Mesodermal cell (in vitro differentiated cells): ENCODE measurements at regions not wholly inside any gene's neighbourhood (a gene's known extent, or its start where the extent isn't known, plus 50 kb on each side); places are given as distances from the start of the nearest gene placed in this dataset.

Experiments
- H3K27ac ChIP-seq: 2 replicates; pipeline ENCODE4 v1.7.0; 2013; ENCODE audit warnings: mild to moderate bottlenecking, low read depth, low read length, moderate library complexity; ENCODE audit not compliant: severe bottlenecking
- H3K36me3 ChIP-seq: 2 replicates; pipeline ENCODE4 v1.7.1; 2013; ENCODE audit warnings: mild to moderate bottlenecking, low read length, moderate library complexity; ENCODE audit not compliant: control insufficient read depth, insufficient read depth
- H3K4me1 ChIP-seq: one replicate; pipeline ENCODE4 v1.7.1; 2013; ENCODE audit warnings: mild to moderate bottlenecking, low read length; ENCODE audit not compliant: insufficient read depth, control insufficient read depth, poor library complexity, severe bottlenecking
- H3K4me3 ChIP-seq: 2 replicates; pipeline ENCODE4 v1.7.0; 2013; ENCODE audit warnings: low read length, control low read depth, mild to moderate bottlenecking; ENCODE audit not compliant: insufficient read depth, poor library complexity, severe bottlenecking; ENCODE audit errors: extremely low read depth
- H3K9me3 ChIP-seq: 2 replicates; pipeline ENCODE4 v1.7.1; 2013; ENCODE audit warnings: mild to moderate bottlenecking, low read length, moderate library complexity; ENCODE audit not compliant: control insufficient read depth
- WGBS, 2 experiments: methylation state at CpG; one replicate each; pipeline ENCODE4 v1.1.5; 2013; ENCODE audit warnings: missing lambda C conversion rate in 2 of 2; ENCODE audit not compliant: insufficient coverage in 2 of 2; 5-methylcytosine and 5-hydroxymethylcytosine counted together

DNA sequence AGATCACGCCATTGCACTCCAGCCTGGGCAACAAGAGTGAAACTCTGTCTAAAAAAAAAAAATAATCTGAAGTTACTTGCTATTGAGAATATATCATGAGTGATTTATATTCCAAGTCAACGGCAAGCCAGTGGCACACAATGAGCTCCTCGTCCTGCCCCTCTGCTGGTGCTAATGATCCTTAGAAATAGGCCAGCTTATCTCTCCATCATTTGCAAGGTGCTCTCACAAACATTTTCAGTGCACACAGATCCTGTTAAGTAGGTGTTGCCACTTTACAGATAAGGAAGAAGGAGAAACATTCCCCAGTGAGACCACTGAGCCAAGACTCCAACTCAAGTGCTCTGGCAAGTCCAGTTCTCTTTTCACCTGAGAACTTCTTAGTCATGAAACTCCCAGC is 91.3 kb upstream of the GPR45 start:
- no peaks in the 10 kb centered on the region for H3K36me3 ChIP-seq
- no peak overlapping the region for H3K27ac ChIP-seq
- no peaks in the 10 kb centered on the region for H3K4me1 ChIP-seq
- 90% methylated on average over 2 of the region's 3 CpGs; no CpG with 5 or more reads in 1 of the 2 experiments for WGBS, 2 experiments
- H3K9me3 ChIP-seq: no peaks in the 10 kb centered on the region
- no peak overlapping the region for H3K4me3 ChIP-seq

DNA sequence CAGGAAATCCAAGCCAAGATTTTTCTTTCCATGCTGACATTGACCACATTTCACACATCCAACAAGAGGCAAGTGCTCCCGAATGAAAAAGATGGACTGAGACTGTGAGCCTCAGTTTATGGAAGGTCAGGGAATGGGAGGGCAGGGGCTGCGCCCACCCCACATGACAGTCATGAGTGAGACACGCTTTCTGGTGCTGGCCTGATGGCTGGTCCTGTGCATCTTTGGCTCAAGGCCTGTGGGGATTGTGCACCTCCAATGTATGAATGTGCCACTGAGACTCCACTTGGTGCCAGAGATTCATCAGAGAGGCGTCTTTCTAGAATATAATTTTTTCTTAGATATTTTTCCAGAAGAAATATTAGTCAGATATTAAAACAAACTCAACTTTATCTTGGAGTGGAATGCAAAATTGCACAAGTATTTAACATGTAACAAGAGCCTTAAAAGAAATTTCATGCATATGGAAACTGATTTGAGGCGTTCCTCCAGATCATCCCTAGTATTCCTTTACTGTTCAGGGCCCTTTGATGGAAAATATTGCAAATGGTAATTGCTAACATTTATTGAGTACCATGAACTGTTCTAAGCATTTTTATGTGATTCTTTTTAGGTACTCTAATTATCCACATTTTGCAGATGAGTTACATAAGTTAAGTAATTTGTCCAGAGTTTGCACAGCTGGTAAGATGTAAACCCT is 87.3 kb upstream of the GPR45 start:
- Histone ChIP-seq H3K4me3 (no peak overlapping the region), H3K9me3 (no peaks in the 10 kb centered on the region), H3K4me1 (no peaks in the 10 kb centered on the region), H3K36me3 (no peaks in the 10 kb centered on the region), H3K27ac (no peak overlapping the region)
- 56 to 90% methylated on average over 2 to 3 of the region's 5 CpGs for WGBS, 2 experiments

DNA sequence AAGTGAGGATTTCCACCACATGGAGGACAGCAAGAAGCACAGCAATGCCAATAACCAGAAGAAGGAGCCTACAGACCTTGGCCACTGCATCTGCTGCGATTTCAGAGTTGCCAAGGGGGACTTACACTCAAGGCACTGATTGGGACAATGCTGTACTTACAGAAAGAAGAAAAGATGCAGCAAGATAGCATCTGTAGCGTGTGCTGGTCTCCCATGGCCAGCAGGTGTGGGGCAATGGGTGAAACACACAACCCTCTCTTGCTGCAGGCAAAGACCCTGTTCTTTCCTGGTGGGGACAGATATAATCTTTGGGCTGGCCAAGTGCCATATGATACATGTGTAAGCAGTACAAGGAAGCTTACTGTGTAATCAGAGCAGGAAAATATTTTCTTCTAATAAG is 85.4 kb upstream of the GPR45 start:
- no peaks in the 10 kb centered on the region for H3K9me3 ChIP-seq
- H3K4me3 ChIP-seq: no peak overlapping the region
- 65 to 74% methylated on average over 2 of the region's 2 CpGs for WGBS, 2 experiments
- no peak overlapping the region for H3K27ac ChIP-seq
- no peaks in the 10 kb centered on the region for H3K36me3 ChIP-seq
- H3K4me1 ChIP-seq: no peaks in the 10 kb centered on the region

- H3K9me3 ChIP-seq: no peaks in the 10 kb centered on the region
- no peak overlapping the region for H3K27ac ChIP-seq
- no peak overlapping the region for H3K4me3 ChIP-seq
- H3K36me3 ChIP-seq: no peaks in the 10 kb centered on the region
- no peaks in the 10 kb centered on the region for H3K4me1 ChIP-seq
Measured at GRCh38 chr2:105158002-105158401, 83.5 kb upstream of the GPR45 start.

DNA sequence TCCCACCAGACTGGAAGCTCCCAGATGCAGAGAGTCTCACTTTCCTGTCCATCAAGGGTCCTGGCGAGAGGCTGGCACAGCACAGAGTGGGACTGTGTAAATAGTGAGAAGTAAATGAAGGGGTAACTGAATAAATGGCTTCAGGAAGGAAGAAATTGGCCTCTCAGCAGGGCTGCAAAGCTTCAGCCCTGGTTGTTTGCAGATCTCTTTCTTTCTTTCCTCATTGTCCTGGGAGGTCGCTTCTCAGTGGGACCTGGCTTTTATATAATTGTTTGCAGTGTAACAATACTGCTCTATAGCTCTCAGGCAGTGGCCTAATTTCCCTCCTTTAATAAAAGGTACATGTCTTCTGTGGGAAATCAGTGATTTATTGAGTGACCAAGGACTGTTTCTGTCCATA is 74.9 kb upstream of the GPR45 start:
- no peak overlapping the region for H3K27ac ChIP-seq

GRCh38 chr2:105168543-105168942 is 73.0 kb upstream of the GPR45 start:
- WGBS, 2 experiments: 78 to 82% methylated on average over 4 to 5 of the region's 5 CpGs
- H3K27ac ChIP-seq: no peak overlapping the region
- H3K36me3 ChIP-seq: no peaks in the 10 kb centered on the region
- no peaks in the 10 kb centered on the region for H3K4me1 ChIP-seq
- peaks cover 4% of the 10 kb centered on the region for H3K9me3 ChIP-seq
- no peak overlapping the region for H3K4me3 ChIP-seq

More for the DNA sequence above, 74.9 kb upstream of the GPR45 start:
- Histone ChIP-seq H3K9me3 (no peaks in the 10 kb centered on the region), H3K36me3 (no peaks in the 10 kb centered on the region), H3K4me1 (no peaks in the 10 kb centered on the region), H3K4me3 (no peak overlapping the region)
- 25% methylated on average over 1 of the region's 2 CpGs; no CpG with 5 or more reads in 1 of the 2 experiments for WGBS, 2 experiments

- no peak overlapping the region for H3K4me3 ChIP-seq
- WGBS, 2 experiments: 71 to 100% methylated on average over 1 of the region's 4 CpGs
- no peak overlapping the region for H3K27ac ChIP-seq
- no peaks in the 10 kb centered on the region for H3K36me3 ChIP-seq
- peaks cover 4% of the 10 kb centered on the region for H3K9me3 ChIP-seq
- H3K4me1 ChIP-seq: peaks cover 5% of the 10 kb centered on the region
Measured at GRCh38 chr2:105175231-105175630, 66.3 kb upstream of the GPR45 start.

- peaks cover 10% of the 10 kb centered on the region for H3K4me1 ChIP-seq
- H3K4me3 ChIP-seq: no peak overlapping the region
- H3K9me3 ChIP-seq: peaks cover 4% of the 10 kb centered on the region
- 78 to 89% methylated on average over 4 to 5 of the region's 10 CpGs for WGBS, 2 experiments
- no peaks in the 10 kb centered on the region for H3K36me3 ChIP-seq
- H3K27ac ChIP-seq: no peak overlapping the region
Measured at GRCh38 chr2:105176429-105176828, 65.1 kb upstream of the GPR45 start.

GRCh38 chr2:105177008-105177407 is 64.5 kb upstream of the GPR45 start:
- 90 to 100% methylated on average over 1 to 2 of the region's 2 CpGs for WGBS, 2 experiments
- no peak overlapping the region for H3K4me3 ChIP-seq
- no peaks in the 10 kb centered on the region for H3K36me3 ChIP-seq

GRCh38 chr2:105177536-105178254 is 63.8 kb upstream of the GPR45 start:
- 50 to 51% methylated on average over 4 to 7 of the region's 12 CpGs for WGBS, 2 experiments
- H3K27ac ChIP-seq: no peak overlapping the region
- H3K9me3 ChIP-seq: no peaks in the 10 kb centered on the region
- no peak overlapping the region for H3K4me3 ChIP-seq
- no peaks in the 10 kb centered on the region for H3K36me3 ChIP-seq
- peaks cover 10% of the 10 kb centered on the region for H3K4me1 ChIP-seq

More at GRCh38 chr2:105177008-105177407, 64.5 kb upstream of the GPR45 start:
- H3K9me3 ChIP-seq: peaks cover 4% of the 10 kb centered on the region
- H3K4me1 ChIP-seq: peaks cover 10% of the 10 kb centered on the region
- H3K27ac ChIP-seq: no peak overlapping the region
